Trophoblast cell (in vitro differentiated cells and primary cell): ENCODE measurements at regions not wholly inside any gene's neighbourhood (a gene's known extent, or its start where the extent isn't known, plus 50 kb on each side); places are given as distances from the start of the nearest gene placed in this dataset.

Experiments
- DNase-seq, 2 donors: peaks; one replicate each; pipeline ENCODE4 v3.0.0-alpha.2; 2016
- H2AFZ ChIP-seq: 2 replicates; pipeline ENCODE4 v1.6.1; 2013; ENCODE audit warnings: low read length, moderate library complexity, mild to moderate bottlenecking; ENCODE audit not compliant: insufficient read depth, poor library complexity
- H2AK5ac ChIP-seq: 2 replicates; pipeline ENCODE4 v1.6.1; 2013; ENCODE audit warnings: mild to moderate bottlenecking, low read length
- H2BK120ac ChIP-seq: 2 replicates; pipeline ENCODE4 v1.6.1; 2013; ENCODE audit warnings: low read length, mild to moderate bottlenecking, moderate library complexity; ENCODE audit not compliant: insufficient read depth, poor library complexity
- H2BK12ac ChIP-seq: 2 replicates; pipeline ENCODE4 v1.6.1; 2013; ENCODE audit warnings: mild to moderate bottlenecking, low read length, moderate library complexity
- H2BK5ac ChIP-seq: 2 replicates; pipeline ENCODE4 v1.6.1; 2013; ENCODE audit warnings: low read length, low read depth, moderate library complexity, mild to moderate bottlenecking; ENCODE audit not compliant: poor library complexity
- H3K14ac ChIP-seq: 2 replicates; pipeline ENCODE4 v1.6.1; 2013; ENCODE audit warnings: mild to moderate bottlenecking, low read length
- H3K18ac ChIP-seq: 2 replicates; pipeline ENCODE4 v1.6.1; 2013; ENCODE audit warnings: mild to moderate bottlenecking, low read length
- H3K23ac ChIP-seq: 2 replicates; pipeline ENCODE4 v1.6.1; 2013; ENCODE audit warnings: low read length
- H3K27ac ChIP-seq: 2 replicates; pipeline ENCODE4 v1.5.1; 2013; ENCODE audit warnings: low read depth, mild to moderate bottlenecking, inconsistent platforms, low read length, moderate library complexity
- H3K27me3 ChIP-seq: 2 replicates; pipeline ENCODE4 v1.6.1; 2013; ENCODE audit warnings: inconsistent platforms, mild to moderate bottlenecking, low read length, moderate library complexity; ENCODE audit not compliant: insufficient read depth
- H3K36me3 ChIP-seq, 2 experiments: 1 replicate in 1 of 2; 2 replicates in 1 of 2; pipeline ENCODE4 v1.6.1; 2013; ENCODE audit warnings: low read length in 2 of 2, mild to moderate bottlenecking in 2 of 2, moderate library complexity in 1 of 2; ENCODE audit not compliant: insufficient read depth in 2 of 2, control insufficient read depth in 1 of 2
- H3K4ac ChIP-seq: 2 replicates; pipeline ENCODE4 v1.6.1; 2013; ENCODE audit warnings: low read depth, mild to moderate bottlenecking, low read length, moderate library complexity
- H3K4me1 ChIP-seq, 2 experiments: 1 replicate in 1 of 2; 2 replicates in 1 of 2; pipeline ENCODE4 v1.6.1; 2013; ENCODE audit warnings: low read length in 2 of 2, mild to moderate bottlenecking in 2 of 2, moderate library complexity in 1 of 2; ENCODE audit not compliant: insufficient read depth in 2 of 2, control insufficient read depth in 1 of 2
- H3K4me2 ChIP-seq: 2 replicates; pipeline ENCODE4 v1.6.1; 2013; ENCODE audit warnings: inconsistent platforms, mild to moderate bottlenecking, low read length, moderate library complexity
- H3K4me3 ChIP-seq: 2 replicates; pipeline ENCODE4 v1.5.1; 2013; ENCODE audit warnings: mild to moderate bottlenecking, low read depth, low read length, inconsistent platforms
- H3K79me1 ChIP-seq: one replicate; pipeline ENCODE4 v1.6.1; 2013; ENCODE audit warnings: low read length
- H3K79me2 ChIP-seq: 2 replicates; pipeline ENCODE4 v1.6.1; 2013; ENCODE audit warnings: low read length, mild to moderate bottlenecking; ENCODE audit not compliant: control insufficient read depth, insufficient read depth, poor library complexity
- H3K9ac ChIP-seq: 2 replicates; pipeline ENCODE4 v1.6.1; 2013; ENCODE audit warnings: mild to moderate bottlenecking, low read length
- H3K9me3 ChIP-seq: 2 replicates; pipeline ENCODE4 v1.6.1; 2013; ENCODE audit warnings: low read depth, mild to moderate bottlenecking, control low read depth, inconsistent platforms, low read length; ENCODE audit not compliant: insufficient read depth
- H4K12ac ChIP-seq: 2 replicates; pipeline ENCODE4 v1.6.1; 2013; ENCODE audit warnings: low read depth, mild to moderate bottlenecking, low read length, moderate library complexity
- H4K8ac ChIP-seq: 2 replicates; pipeline ENCODE4 v1.6.1; 2013; ENCODE audit warnings: low read depth, mild to moderate bottlenecking, low read length, moderate library complexity
- H4K91ac ChIP-seq: one replicate; pipeline ENCODE4 v1.6.1; 2013; ENCODE audit warnings: low read depth, mild to moderate bottlenecking, low read length, moderate library complexity
- WGBS: extraction: QIAGEN DNeasy Blood & Tissue Kit; methylation state at CpG from one replicate; pipeline ENCODE4 v1.1.7; 2013; ENCODE audit warnings: missing lambda C conversion rate; ENCODE audit not compliant: insufficient read length, insufficient coverage; ENCODE audit errors: extremely low coverage; 5-methylcytosine and 5-hydroxymethylcytosine counted together

DNA sequence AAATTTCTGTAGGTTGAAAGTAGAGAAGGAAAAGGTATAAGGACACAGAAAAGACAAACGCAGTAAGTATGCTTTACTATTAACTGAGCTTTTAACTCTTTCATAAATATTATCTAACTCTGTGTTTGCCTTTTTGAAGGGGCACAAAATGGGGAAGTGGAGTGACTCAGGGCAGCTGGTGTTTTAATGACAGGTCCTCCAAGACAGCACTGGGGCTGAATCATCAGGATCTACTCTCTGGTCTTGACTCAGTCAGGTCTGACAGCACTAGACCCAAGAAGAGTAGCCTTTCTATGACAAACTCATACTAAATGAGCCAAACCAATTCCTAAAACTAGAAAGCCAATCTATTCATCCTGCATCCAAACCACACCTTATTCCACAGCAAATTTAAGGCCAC lies 102.2 kb downstream of the APTX start:
- Histone ChIP-seq H2BK120ac (no peak overlapping the region), H3K4me2 (no peak overlapping the region), H3K27ac (no peak overlapping the region), H2AFZ (no peak overlapping the region), H3K4me3 (no peak overlapping the region), H3K18ac (no peak overlapping the region), H3K14ac (no peak overlapping the region), H3K9me3 (peaks cover 3% of the 10 kb centered on the region), H2AK5ac (no peak overlapping the region), H2BK12ac (no peak overlapping the region), H3K4ac (no peak overlapping the region), H2BK5ac (no peak overlapping the region), H3K79me1 (no peaks in the 10 kb centered on the region), H4K12ac (no peak overlapping the region), H3K23ac (no peak overlapping the region), H3K4me1 (no peaks in the 10 kb centered on the region), H4K8ac (no peak overlapping the region), H4K91ac (no peak overlapping the region), H3K27me3 (no peaks in the 10 kb centered on the region), H3K36me3 (no peaks in the 10 kb centered on the region), H3K9ac (no peak overlapping the region), H3K79me2 (no peaks in the 10 kb centered on the region)
- WGBS, result no CpG with 5 or more reads among the region's 1 CpG
- peak in 1 of 2 donors; percentile 12 for DNase-seq

DNA sequence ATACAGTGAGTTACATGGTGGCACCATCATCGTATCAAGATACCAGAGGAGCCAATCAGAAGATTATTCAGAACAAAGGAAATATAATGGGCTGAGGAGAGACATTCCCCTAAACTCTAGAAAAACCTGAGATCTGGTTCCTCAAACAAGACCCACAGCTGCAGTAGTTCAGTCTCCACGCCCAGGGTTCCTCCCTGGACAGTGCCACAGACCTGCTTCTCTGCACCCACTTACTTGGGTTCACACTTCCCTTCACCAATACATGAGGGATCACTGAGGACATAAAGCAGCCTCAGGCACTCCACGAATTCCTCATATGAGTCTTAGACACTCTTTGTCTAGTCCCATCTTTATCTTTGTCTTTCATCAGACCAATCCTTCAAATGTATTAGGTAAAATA lies 101.7 kb downstream of the APTX start:
- H3K4me3 ChIP-seq, result no peak overlapping the region
- no peak overlapping the region for H4K91ac ChIP-seq
- H3K14ac ChIP-seq, result no peak overlapping the region
- no peak overlapping the region for H3K27ac ChIP-seq
- no peak overlapping the region for H2BK12ac ChIP-seq
- no peak overlapping the region for H3K18ac ChIP-seq
- H3K4ac ChIP-seq, result no peak overlapping the region
- H3K79me2 ChIP-seq, result no peaks in the 10 kb centered on the region
- H4K12ac ChIP-seq, result no peak overlapping the region
- no peaks in the 10 kb centered on the region for H3K36me3 ChIP-seq
- no peak overlapping the region for H3K4me2 ChIP-seq
- no peak for DNase-seq
- no peaks in the 10 kb centered on the region for H3K79me1 ChIP-seq
- peaks cover 3% of the 10 kb centered on the region for H3K9me3 ChIP-seq
- no peaks in the 10 kb centered on the region for H3K4me1 ChIP-seq
- H2AK5ac ChIP-seq, result no peak overlapping the region
- no peak overlapping the region for H2BK5ac ChIP-seq
- no peak overlapping the region for H2AFZ ChIP-seq
- no peak overlapping the region for H3K9ac ChIP-seq
- no peak overlapping the region for H4K8ac ChIP-seq
- H3K27me3 ChIP-seq, result no peaks in the 10 kb centered on the region
- H3K23ac ChIP-seq, result no peak overlapping the region
- WGBS, result no CpG with 5 or more reads among the region's 3 CpGs
- H2BK120ac ChIP-seq, result no peak overlapping the region

DNA sequence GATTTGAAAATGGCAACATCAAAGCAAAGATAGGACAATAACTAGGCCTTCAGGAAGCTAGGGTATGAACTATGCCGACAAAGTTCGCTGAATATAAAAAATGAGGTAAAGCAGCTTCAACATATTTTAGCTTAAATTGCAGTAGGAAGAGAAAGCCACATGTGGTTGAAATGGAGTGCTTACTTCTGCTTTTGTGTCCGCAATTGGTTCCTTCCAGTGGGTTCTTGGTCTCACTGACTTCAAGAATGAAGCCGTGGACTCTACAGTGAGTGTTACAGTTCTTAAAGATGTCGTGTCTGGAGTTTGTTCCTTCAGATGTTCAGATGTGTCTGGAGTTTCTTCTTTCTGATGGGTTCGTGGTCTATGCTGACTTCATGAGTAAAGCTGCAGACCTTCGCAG lies 95.2 kb downstream of the APTX start:
- Histone ChIP-seq H3K9me3 (peaks cover 3% of the 10 kb centered on the region), H2AK5ac (no peak overlapping the region), H2AFZ (no peak overlapping the region), H3K36me3 (no peaks in the 10 kb centered on the region), H2BK5ac (no peak overlapping the region), H3K4me1 (no peaks in the 10 kb centered on the region), H3K79me2 (no peaks in the 10 kb centered on the region), H3K27me3 (no peaks in the 10 kb centered on the region), H2BK120ac (no peak overlapping the region), H2BK12ac (no peak overlapping the region), H3K14ac (no peak overlapping the region), H3K79me1 (no peaks in the 10 kb centered on the region), H3K4me2 (no peak overlapping the region), H4K91ac (no peak overlapping the region), H3K27ac (no peak overlapping the region), H3K18ac (no peak overlapping the region), H3K4me3 (no peak overlapping the region), H4K8ac (no peak overlapping the region), H3K9ac (no peak overlapping the region), H3K23ac (no peak overlapping the region), H4K12ac (no peak overlapping the region), H3K4ac (no peak overlapping the region)
- WGBS, result no CpG with 5 or more reads among the region's 7 CpGs
- no peak for DNase-seq

DNA sequence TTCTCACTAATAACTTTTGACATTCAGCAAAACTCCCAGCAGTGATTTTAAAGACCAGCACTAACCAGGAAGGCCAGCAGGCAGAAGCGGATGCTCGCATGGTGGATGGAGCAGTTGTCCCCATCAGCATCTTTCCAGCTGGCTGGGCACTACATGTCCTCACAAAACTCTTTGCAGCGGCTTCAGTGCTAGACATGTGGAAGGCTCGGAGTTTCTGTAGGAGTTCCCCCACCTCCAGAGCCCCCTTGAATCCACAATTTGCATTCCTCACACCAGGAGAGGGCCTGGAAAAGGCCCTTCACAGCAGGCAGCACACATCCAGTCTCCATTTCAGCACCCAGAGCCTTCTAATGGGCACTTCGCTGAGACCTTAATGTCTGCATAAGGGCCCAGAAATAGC lies 85.6 kb downstream of the APTX start:
- Histone ChIP-seq H3K4ac (no peak overlapping the region), H2BK12ac (no peak overlapping the region), H2BK120ac (no peak overlapping the region), H3K4me2 (no peak overlapping the region), H4K12ac (no peak overlapping the region), H3K14ac (no peak overlapping the region), H2AK5ac (no peak overlapping the region), H3K4me3 (no peak overlapping the region), H2AFZ (no peak overlapping the region), H3K9me3 (no peaks in the 10 kb centered on the region), H3K27me3 (no peaks in the 10 kb centered on the region), H4K8ac (no peak overlapping the region), H3K27ac (no peak overlapping the region), H3K9ac (no peak overlapping the region), H3K36me3 (no peaks in the 10 kb centered on the region), H3K79me1 (no peaks in the 10 kb centered on the region), H3K18ac (no peak overlapping the region), H3K4me1 (no peaks in the 10 kb centered on the region), H3K79me2 (no peaks in the 10 kb centered on the region), H4K91ac (no peak overlapping the region), H3K23ac (no peak overlapping the region), H2BK5ac (no peak overlapping the region)
- WGBS, result no CpG with 5 or more reads among the region's 5 CpGs
- DNase-seq, result no peak
